GM21360 (cell line): ENCODE measurements at regions not wholly inside any gene's neighbourhood (a gene's known extent, or its start where the extent isn't known, plus 50 kb on each side); places are given as distances from the start of the nearest gene placed in this dataset.

ENCODE experiments used
- ATAC-seq: cut with Tn5 transposase; IDR thresholded peaks from one replicate; pipeline ENCODE4 v1.9.1; 2021; ENCODE audit warnings: mild to moderate bottlenecking, moderate library complexity; ENCODE audit not compliant: unreplicated experiment

- ATAC-seq = no peak
Observed at GRCh38 chr4:26099967-26100366, 185.9 kb downstream of the SMIM20 start.

- no peak for ATAC-seq
Observed at GRCh38 chr4:26101011-26101410, 187.0 kb downstream of the SMIM20 start.

GRCh38 chr4:26104056-26104685 lies 190.2 kb downstream of the SMIM20 start:
- ATAC-seq = no peak

GRCh38 chr4:26105337-26105736 lies 191.3 kb downstream of the SMIM20 start:
- ATAC-seq = no peak

- no peak for ATAC-seq
Observed at GRCh38 chr4:26105815-26106699, 192.0 kb downstream of the SMIM20 start.

- no peak for ATAC-seq
Observed at GRCh38 chr4:26106776-26107175, 192.8 kb downstream of the SMIM20 start.

- ATAC-seq = no peak
Observed at GRCh38 chr4:26108054-26108453, 194.0 kb downstream of the SMIM20 start.

- ATAC-seq = no peak
Observed at GRCh38 chr4:26110493-26110892, 196.5 kb downstream of the SMIM20 start.

GRCh38 chr4:26113339-26113940 lies 199.4 kb downstream of the SMIM20 start:
- no peak for ATAC-seq

- ATAC-seq = no peak
Observed at GRCh38 chr4:26116057-26116456, 202.0 kb downstream of the SMIM20 start.

- no peak for ATAC-seq
Observed at GRCh38 chr4:26120098-26120825, 200.6 kb upstream of the RBPJ start.

- no peak for ATAC-seq
Observed at GRCh38 chr4:26122690-26123089, 198.1 kb upstream of the RBPJ start.

- ATAC-seq = no peak
Observed at GRCh38 chr4:26124753-26125321, 196.0 kb upstream of the RBPJ start.

- peak; percentile 36 for ATAC-seq
Observed at GRCh38 chr4:26126143-26126718, 194.6 kb upstream of the RBPJ start.

- ATAC-seq = no peak
Observed at GRCh38 chr4:26126994-26127393, 193.8 kb upstream of the RBPJ start.

GRCh38 chr4:26127851-26128337 lies 192.9 kb upstream of the RBPJ start:
- ATAC-seq = no peak

- ATAC-seq = peak; percentile 68
Observed at GRCh38 chr4:26130173-26130572, 190.6 kb upstream of the RBPJ start.

- ATAC-seq = no peak
Observed at GRCh38 chr4:26130841-26131432, 189.9 kb upstream of the RBPJ start.

- ATAC-seq = peak; percentile 31
Observed at GRCh38 chr4:26131711-26132110, 189.1 kb upstream of the RBPJ start.

- no peak for ATAC-seq
Observed at GRCh38 chr4:26132858-26133257, 188.0 kb upstream of the RBPJ start.
